Astrocyte of the hippocampus (primary cell): ENCODE measurements at regions not wholly inside any gene's neighbourhood (a gene's known extent, or its start where the extent isn't known, plus 50 kb on each side); places are given as distances from the start of the nearest gene placed in this dataset.
"Not testable (repeated sequence)": the region's sequence is repeated elsewhere in the genome, so short reads cannot be mapped to it uniquely, and the experiment has no call there.

Experiments
- DNase-seq: peaks from one replicate; pipeline ENCODE4 v3.0.0; 2011; ENCODE audit warnings: low read depth, low spot score

GRCh38 chr7:49100908-49101740 lies 176.8 kb downstream of the CDC14C start:
- not testable (repeated sequence) for DNase-seq

- no peak for DNase-seq
Measured at GRCh38 chr7:49102411-49102810, 178.1 kb downstream of the CDC14C start.

- DNase-seq = no peak
Measured at GRCh38 chr7:49111706-49112105, 187.4 kb downstream of the CDC14C start.

GRCh38 chr7:49112222-49112621 lies 187.9 kb downstream of the CDC14C start:
- no peak for DNase-seq

GRCh38 chr7:49112647-49113046 lies 188.3 kb downstream of the CDC14C start:
- no peak for DNase-seq

GRCh38 chr7:49119706-49120105 lies 195.4 kb downstream of the CDC14C start:
- DNase-seq = no peak

- no peak for DNase-seq
Measured at GRCh38 chr7:49125246-49125645, 200.9 kb downstream of the CDC14C start.

- no peak for DNase-seq
Measured at GRCh38 chr7:49127359-49127913, 203.1 kb downstream of the CDC14C start.

GRCh38 chr7:49137978-49138377 lies 213.6 kb downstream of the CDC14C start:
- no peak for DNase-seq

- DNase-seq = no peak
Measured at GRCh38 chr7:49150486-49150885, 226.1 kb downstream of the CDC14C start.

GRCh38 chr7:49151146-49151545 lies 226.8 kb downstream of the CDC14C start:
- DNase-seq = no peak

GRCh38 chr7:49158321-49158720 lies 234.0 kb downstream of the CDC14C start:
- DNase-seq = no peak

- no peak for DNase-seq
Measured at GRCh38 chr7:49159536-49159935, 235.2 kb downstream of the CDC14C start.

GRCh38 chr7:49166441-49166840 lies 242.1 kb downstream of the CDC14C start:
- DNase-seq = peak; percentile 0

- DNase-seq = no peak
Measured at GRCh38 chr7:49172639-49173038, 248.3 kb downstream of the CDC14C start.

GRCh38 chr7:49174396-49174795 lies 250.0 kb downstream of the CDC14C start:
- no peak for DNase-seq

- no peak for DNase-seq
Measured at GRCh38 chr7:49187543-49188268, 263.4 kb downstream of the CDC14C start.

- no peak for DNase-seq
Measured at GRCh38 chr7:49228426-49229098, 304.2 kb downstream of the CDC14C start.

GRCh38 chr7:49229246-49229645 lies 304.9 kb downstream of the CDC14C start:
- no peak for DNase-seq

- no peak for DNase-seq
Measured at GRCh38 chr7:49243521-49243920, 319.2 kb downstream of the CDC14C start.

GRCh38 chr7:49244543-49244942 lies 320.2 kb downstream of the CDC14C start:
- DNase-seq = no peak

- no peak for DNase-seq
Measured at GRCh38 chr7:49245062-49245461, 320.7 kb downstream of the CDC14C start.
